HG02571 (cell line): ENCODE measurements at regions not wholly inside any gene's neighbourhood (a gene's known extent, or its start where the extent isn't known, plus 50 kb on each side); places are given as distances from the start of the nearest gene placed in this dataset.
A peak's percentile ranks its signal among the peaks of the same experiment; 100 is the strongest.

Source experiments
- ATAC-seq: cut with Tn5 transposase; IDR thresholded peaks from one replicate; pipeline ENCODE4 v1.9.1; 2021; ENCODE audit warnings: mild to moderate bottlenecking, moderate library complexity; ENCODE audit not compliant: unreplicated experiment

DNA sequence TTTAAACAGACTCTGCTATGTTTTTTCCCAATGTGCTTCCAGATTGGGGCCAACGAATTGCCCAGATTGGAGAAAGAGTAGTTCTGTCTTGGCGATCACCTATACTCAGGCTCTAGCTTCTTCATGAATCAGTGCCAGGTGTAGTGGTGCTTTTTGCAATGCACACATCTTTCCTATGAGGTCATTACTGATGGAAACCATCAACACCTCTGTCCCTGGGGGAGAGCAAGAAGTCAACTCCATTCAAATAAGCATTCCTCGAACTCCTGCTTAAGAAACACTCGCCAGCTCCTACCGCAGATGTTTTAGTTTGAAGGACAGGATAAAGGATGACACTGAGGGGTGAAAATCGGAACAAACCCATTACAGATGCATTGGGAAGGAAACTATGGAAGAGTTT, 156.5 kb upstream of the DKK2 start:
- ATAC-seq = no peak

DNA sequence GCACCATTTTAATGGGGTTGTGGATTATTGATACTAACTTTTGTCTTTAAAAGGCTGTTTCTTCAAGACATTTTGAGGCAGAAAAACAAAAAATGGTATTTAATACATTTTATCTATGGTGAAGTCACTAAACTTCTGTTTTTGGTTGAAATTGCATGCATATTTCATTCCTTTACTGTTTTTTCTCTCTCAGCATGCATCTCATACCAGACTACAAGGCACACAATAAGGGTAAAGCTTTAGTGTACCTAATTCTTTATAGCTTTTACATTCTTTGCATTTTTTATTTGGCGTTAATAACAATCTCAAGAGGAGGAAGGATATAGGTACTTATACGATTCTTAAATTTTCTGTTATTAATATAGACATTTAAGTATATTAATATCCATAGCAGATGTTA, 151.0 kb upstream of the DKK2 start:
- no peak for ATAC-seq

DNA sequence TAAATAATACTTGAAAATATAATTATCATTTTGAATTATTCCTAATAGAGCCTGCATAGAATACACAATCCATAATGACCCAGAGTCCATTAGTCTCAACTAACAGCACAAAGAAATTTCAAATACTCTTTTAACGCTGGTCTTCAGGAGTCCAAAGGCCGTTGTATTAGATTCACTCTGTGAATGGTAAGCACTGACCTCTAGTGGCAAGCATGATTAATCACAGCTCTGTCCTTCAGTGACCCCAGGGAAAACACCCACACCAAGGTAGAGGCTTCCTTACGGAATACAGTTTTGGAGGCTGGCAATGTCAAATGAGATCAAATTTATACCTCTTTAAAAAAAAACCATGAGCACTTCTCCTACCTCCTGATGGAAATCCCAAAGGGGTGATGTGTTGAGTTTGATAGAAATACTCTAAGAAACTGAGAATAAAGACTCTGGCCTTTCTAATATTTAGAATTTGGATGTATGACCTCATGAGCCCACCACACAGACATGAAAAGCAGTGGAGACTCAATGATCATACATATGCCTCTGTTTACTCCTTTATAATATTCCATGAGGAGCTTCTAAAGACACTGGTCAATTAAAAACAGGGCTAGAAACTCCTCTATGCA, 147.2 kb upstream of the DKK2 start:
- peak; percentile 100 for ATAC-seq

DNA sequence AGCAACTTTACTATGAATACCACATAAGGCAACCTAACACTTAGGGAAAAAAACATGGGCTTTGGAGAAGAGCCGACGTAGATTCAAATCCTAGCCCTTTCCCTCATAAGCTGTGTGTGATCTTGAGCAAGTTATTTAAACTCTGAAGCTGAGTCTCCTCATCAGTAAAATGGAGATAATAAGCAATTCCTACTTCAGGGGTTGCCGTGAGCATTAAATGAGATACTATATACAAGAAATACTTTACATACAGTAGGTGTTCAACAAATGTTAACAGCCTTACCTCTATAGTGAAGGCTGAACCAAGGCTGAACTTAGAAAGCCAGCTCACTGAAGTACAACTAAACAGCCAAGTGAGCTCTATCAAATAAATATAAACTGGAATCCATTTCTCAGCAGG, 146.2 kb upstream of the DKK2 start:
- no peak for ATAC-seq

DNA sequence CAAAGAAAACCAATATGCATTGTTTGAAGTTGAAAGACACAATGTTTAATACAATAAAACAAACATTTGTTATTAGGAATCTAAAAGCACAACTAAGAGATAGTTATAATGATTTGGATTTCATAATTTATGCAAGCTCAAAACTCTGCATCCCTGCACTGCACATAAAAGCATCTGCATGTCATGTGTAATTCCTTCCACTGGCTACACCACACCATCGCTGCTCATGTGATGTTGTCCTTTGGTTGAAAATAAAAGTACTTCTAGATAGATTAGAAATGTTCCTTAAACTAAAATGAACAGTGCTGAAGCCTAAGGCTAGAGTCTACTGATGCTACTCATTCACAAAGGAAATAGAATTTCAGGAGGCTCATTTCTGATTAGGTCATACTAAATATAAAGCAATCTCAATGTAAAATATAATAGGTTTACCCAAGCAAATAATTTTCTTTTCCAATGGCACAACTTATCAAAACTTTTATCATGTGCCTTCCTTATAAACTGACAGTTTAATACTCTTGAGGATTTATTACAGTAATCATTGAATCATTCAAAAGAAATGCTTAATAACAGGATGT, 130.8 kb upstream of the DKK2 start:
- no peak for ATAC-seq

DNA sequence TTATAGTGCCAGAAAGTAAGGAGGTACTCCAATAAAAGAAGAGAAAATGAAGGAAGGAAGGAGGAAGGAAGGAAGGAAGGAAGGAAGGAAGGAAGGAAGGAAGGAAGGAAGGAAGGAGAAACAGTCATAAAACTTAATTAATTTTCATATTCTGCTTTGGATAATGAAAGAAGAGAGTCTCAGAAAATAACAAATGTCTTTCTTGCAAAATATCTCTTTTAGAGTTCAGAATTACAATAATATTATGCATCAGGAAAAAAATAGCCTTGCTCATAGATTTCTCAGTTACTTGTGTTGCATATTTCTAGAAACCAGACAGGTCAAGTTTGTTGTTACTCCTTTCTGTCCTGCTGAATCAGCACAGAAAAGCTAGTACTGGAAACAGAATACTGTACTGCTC, 130.1 kb upstream of the DKK2 start:
- no peak for ATAC-seq

DNA sequence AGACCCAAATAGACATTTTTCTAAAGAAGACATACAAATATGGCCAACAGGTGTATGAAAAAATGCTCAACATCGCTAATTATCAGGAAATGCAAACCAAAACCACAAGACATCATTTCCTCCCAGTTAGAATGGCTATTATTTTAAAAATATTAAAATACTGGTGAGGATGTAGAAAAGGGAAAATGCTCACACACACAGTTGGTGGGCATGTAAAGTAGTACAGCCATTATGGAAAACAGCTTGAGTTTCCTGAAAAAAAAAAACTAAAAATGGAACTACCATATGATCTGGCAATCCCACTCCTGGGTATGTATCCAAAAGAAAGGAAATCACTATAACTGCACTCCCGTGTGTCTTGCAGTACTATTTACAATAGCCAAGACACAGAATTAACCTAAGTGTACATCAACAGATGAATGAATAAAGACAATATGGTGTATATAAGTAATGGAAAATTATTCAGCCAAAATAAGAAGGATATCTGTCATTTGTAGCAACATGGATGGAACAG, 128.9 kb upstream of the DKK2 start:
- no peak for ATAC-seq

DNA sequence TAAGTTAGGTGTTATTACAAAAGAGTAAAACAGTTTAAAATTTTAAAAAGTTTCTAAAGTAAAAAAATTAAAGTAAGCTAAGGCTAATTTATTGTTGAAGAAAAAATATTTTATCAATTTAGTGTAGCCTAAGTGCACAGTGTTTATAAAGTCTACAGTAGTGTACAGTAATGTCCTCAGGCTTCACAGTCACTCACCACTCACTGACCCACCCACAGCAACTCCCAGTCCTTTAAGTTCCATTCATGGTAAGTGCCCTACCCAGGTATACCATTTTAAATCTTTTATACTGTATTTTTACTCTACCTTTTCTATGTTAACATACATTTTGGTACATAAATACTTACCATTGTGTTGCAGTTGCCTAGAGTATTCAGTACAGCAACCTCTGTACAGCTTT, 120.3 kb upstream of the DKK2 start:
- ATAC-seq = no peak

DNA sequence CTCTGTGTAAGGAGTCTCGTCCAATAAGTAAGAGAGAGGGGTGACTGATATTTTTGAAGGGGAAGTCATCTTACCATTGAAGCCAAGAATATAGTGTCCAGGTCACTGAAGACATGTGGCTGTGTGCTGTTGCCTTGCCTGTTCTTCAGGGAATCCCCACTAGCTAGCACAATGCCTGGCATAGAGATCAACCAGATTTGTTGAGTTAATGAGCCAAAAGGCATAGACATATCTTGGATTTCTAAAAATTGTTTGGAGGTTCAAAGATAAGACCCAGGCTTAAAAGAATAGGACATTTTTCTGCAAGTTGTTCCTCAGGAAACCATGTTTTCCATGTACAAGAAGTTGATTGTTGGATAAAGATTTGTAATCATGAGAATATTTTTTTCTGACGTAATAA, 119.3 kb upstream of the DKK2 start:
- no peak for ATAC-seq

DNA sequence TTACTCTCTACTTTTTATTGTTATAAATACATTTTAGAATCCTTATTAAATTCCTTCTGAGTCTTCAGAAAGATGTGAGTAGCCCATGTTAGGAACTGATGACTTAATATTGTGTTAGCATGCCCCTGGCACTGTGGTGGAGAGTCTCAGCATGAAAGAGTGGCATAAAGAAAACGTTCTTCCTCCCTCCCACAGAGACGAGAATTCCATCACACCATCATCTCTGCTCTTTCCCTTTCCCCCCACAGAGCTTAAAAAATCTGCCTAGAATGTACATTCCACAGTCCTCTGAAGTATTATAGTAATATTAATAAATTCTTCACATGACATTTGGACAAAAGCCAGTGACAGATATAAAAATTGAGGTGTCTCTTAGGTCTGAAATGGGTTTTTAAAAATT, 117.8 kb upstream of the DKK2 start:
- ATAC-seq = no peak

DNA sequence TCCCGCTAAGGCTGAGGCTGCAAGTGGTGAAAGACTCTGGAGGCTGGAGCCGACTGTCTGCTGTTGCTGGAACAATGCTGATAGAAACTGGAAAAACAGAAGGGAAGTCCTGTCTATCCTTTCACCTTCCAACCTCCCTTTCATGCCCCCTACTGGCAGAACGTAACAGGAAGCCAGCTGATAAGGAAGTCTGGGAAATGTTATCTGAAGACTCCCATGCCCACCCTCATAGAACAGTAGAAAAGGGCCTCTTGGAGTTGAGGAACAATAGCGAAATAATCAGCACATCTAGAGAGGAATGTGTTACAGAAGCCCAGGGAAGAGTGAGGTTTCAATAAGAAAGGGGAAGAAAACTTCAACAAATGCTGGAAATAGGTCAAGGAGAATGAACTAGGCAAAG, 117.1 kb upstream of the DKK2 start:
- no peak for ATAC-seq

DNA sequence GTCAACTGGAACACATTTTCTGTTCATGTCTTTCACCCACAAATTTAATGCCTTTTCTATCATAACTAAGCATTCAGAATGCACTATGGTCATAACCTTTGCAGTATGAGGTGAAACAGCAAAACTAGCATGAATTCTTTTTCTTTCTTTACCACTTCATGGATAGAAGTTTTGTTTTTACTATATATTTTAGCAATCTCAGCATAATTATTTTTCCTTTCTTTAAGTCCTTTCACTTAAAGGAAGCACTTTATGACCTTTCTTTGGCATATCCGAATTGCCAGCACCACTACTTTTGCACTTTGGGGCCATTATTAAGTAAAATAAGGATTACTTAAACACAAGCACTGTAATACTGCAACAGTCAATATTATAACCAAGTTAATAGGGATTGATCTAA, 115.1 kb upstream of the DKK2 start:
- no peak for ATAC-seq

DNA sequence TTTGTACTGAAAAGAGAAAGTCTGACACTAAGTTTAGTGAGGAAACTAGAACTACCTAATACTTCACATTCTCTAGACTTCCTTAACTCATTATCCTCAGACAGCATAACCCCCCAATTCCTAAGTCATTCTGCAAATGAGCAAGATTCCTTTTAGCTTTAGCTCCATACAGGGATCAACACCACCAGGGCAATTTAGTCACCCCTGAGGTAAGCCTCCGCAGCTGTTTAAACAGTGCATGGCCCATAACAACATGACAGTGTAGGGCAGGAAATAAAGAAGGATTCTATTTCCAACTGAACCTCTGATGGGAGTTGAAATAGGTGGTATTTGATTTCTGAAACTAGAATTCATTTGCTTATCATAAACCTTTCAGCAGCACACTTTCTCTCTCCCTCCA, 112.8 kb upstream of the DKK2 start:
- ATAC-seq = no peak

DNA sequence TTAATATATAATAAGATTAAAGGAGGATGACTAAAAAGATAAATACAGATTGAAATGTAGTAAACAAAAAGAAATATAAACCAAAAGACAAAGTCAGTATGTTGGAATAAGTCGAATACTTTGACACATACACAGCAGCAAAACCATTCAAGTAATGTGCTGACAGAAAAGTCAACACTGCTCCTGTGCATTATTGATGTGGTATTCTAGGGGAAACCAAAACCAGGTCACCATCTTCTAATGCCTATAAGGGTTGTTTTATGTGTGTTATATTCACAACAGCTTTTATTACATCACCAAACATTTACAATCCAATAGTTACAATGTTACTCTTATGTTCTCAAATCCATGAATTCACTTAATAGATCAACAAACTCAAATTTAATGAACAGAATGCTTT, 111.8 kb upstream of the DKK2 start:
- no peak for ATAC-seq

DNA sequence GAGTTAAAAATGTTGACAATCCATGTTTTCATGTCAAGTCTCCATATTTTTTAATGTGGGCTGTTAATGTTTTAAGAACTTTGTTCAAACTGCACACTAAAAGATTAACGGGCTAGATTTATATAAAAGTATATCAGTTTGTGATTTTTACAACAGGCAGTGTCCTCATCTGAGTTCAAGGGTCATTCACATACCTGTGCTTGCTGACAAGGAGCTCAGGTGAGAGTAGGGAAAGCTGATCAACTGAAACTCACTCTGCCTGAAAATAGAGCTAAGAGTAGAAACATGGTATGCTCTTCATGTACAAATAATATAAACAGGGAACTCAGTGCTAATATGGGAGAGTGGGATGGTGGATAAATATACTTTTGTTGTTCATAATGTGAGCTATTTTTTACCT, 102.3 kb upstream of the DKK2 start:
- ATAC-seq = no peak

DNA sequence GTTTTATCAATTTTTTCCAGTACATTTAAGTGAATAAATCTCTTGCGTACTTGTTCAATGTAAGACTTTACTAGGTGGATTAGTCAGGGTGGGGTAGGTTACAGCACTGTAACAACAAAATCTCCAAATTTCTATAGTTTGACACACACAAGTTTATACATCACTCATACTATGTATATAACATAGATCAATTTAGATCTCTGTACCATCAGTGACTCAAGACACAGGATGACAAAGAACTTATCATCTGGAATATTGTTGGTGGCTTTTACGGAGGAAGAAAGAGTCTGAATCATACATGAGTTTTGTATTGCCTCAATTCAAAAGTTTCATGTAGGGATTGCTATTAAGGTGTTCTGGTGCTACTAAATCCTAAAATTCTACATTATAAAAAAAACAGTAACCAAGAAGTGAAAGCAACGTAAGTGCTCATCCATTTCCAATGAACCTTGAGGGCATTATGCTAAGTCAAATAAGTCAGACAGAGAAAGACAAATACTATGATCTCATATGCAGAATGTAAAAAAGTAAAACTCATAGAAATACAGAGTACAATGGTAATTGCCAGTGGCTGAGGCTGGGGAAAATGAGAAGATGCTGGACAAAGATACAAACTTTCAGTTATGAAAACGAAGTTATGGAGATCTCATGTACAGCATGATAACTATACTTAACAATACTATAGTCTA, 98.0 kb upstream of the DKK2 start:
- no peak for ATAC-seq

DNA sequence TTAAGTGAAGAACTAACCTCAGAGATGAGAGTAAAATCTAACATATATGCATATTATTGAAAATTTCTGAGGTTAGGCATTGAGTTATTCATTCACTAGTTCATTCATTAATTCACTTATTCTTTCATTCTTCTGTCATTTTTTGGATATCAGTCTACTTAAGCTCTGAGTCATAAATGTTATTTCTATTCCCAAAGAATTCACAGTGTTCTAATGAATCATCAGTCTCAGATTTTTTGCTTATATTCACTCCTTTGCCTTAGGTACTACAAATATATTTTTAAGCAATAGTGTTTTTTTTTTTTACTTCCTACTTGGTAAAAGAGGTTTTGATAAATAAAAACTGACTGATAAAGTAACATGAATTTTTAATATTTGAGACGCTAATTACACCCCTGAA, 95.2 kb upstream of the DKK2 start:
- no peak for ATAC-seq

DNA sequence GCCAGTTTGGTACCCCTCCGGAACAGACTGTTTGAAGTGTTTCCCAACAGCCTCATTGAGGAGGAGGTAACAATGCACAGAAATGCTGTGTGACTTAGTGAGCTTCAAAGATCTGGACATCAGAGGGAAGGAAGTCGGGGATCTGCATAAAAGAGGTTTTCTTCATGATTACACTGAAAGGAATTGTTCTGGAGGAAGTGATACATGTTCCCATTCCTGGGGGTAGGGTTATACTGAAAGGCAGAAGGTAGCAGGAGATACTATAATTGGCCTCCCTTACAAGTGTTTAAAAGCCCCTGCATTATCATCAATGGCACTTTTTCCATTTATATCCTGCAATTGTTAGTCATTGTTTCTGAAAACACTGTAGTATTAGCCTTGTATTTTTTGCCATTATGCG, 94.0 kb upstream of the DKK2 start:
- no peak for ATAC-seq

DNA sequence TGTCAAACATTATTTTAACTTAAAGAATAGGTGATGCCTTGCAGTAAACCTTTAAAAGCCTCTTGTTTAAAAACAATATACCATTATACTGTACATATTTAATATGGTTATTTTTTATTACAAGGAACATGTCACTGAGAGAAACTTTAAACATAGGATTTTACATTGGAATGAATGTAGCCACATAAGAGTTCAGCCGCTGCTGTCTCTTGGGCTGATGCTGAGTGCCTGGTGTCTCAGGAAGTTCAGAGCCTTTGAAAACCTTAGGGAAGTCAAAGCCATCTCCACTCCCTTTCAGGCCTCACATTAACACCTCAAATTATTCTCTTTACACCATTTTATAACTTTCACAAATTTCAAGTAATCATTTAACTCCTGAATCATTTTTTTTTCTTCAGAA, 93.5 kb upstream of the DKK2 start:
- no peak for ATAC-seq

DNA sequence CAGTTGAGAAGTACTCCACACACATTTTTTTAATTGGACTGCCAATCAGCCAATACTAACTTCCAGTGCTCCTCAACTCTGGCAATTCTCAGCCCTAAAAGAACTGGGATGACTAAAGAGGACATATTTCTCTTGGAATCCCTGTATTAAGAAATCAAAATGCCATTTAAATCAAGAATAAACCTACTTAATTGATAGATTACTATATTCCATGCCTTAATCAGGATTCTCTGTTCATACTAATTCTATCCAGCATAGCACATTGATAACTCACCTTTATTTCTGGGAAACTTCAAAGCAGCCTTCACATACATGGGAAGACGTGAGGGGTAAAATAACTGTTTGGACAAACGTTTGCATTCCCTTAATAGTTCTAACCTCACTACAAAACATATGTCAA, 93.0 kb upstream of the DKK2 start:
- no peak for ATAC-seq

DNA sequence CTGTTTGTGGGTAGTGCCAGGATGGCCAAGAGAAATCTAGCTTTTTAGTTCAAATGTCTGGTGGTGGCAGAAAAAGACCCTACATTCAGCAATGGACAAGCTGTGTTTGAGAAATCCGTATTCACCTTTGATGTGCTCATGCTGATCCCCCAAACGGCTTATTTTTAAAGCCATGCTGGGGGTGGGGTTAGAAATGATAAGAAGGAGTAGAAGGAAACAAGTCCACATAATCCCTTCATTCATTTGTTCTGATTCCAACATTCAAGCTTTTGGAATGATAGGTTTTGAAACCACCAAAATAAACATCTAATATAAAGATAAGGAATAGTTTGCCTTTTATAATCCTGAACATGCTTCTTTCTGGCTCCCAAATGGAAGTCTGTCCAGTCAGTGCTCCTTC, 92.0 kb upstream of the DKK2 start:
- no peak for ATAC-seq

DNA sequence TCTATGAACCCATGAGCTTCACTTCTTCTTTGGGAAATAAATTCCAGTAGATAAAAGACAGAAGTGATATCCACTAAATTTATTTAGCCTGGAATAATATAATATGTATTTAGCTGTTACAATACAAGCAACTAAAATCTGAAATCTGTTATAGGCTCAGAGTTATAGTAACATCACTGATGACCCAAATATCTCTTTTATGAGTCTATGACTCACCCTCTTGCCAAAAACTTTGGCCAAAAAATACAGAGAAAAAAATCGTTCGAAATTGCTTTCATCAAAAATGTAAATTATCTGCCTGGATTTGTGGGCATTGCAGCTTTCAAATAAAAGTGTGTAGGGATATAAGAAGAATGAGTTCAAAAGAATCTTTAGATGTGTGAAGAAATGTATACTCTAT, 89.4 kb upstream of the DKK2 start:
- ATAC-seq = no peak

DNA sequence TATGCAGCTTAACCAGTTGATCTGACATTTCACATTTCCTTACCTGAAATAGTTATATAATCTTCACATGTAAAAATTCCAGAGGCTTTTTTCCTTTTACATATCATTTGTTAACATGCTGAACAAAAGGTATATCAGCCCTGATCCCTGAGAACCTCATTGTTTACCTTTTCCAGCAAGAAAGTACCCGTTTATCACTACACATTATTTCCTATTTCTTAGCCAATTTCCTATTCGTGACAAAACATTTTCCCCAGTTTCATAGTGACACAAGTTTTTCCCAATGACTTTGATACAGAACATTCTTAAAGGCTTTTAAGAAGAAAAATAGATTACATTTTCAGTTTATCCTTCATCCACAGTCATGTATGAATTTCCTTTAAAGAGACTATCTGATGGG, 86.6 kb upstream of the DKK2 start:
- ATAC-seq = no peak
